Brain pericyte (primary cell): ENCODE measurements at regions not wholly inside any gene's neighbourhood (a gene's known extent, or its start where the extent isn't known, plus 50 kb on each side); places are given as distances from the start of the nearest gene placed in this dataset.

Experiments
- DNase-seq: peaks from one replicate; pipeline ENCODE4 v3.0.0-alpha.2; 2012; ENCODE audit warnings: low read depth, low spot score

DNA sequence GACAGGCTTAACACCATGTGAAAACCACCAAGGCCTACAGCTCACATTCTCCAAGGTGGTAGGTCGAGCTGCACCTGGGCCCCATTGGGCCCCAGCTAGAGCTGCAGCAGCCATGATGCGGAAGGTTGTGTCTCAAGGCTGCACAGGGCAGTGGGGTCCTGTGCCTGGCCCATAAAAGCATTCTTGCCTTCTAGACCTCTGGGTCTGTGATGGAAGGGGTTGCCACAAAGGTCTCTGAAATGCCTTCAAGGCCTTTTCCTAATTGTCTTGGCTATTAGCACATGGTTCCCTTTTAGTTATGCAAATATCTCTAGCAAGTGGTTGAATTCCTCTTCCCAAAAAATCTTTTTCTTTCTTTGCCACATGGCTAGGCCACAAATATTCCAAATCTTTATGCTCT, 52.5 kb upstream of the C11orf58 start:
- no peak for DNase-seq

- DNase-seq = no peak
Observed at GRCh38 chr11:16678466-16679116, 59.9 kb upstream of the C11orf58 start.

DNA sequence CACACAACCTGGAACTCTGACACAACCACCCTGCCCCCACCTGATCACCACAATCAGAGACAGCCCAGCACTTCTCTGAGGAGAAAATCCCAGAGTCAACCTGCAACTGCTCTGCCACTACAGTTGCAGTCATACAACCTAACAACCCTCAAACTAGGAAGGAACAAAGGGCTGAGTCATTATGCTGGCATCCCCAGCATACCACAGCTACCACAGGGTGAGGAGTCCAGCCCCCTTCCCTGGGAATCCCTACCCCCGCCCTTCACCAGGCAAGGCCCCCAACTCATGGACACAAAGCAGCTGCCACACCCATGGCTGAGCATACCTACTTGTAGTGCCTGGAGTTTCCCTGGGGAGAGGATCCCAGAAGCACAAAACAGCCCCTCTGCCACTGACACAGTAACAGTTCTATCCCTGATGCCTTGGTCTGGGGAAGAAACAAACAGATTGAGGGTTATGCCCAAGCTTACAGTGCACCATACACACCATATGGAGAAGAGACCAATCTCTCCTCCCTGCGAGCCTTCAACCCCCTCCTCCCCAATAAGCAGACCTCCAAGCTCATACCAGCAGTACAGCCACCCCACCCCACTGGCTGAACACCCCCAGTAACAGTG, 68.5 kb upstream of the C11orf58 start:
- no peak for DNase-seq

GRCh38 chr11:16632295-16633200, 105.9 kb upstream of the C11orf58 start:
- no peak for DNase-seq

GRCh38 chr11:16630651-16631050, 107.8 kb upstream of the C11orf58 start:
- no peak for DNase-seq

DNA sequence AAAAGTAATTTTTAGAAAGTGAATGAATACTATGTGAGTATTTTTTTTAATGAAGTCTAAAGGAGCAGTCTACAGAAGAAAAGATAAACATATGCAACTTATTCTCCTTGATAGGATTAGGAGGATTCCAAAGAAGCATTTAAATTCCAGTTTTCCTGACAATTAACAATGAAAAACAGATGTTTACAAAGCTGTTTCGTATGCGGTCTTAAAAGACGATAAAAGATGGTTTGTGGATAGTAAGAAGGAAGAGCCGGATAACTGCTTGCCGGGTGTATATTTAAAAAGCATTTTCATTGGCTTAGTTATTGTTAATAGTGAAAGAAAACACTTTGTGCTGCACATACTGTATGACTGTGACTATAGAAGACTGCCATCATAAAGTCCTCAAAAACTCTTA, 120.0 kb upstream of the C11orf58 start:
- DNase-seq = no peak

DNA sequence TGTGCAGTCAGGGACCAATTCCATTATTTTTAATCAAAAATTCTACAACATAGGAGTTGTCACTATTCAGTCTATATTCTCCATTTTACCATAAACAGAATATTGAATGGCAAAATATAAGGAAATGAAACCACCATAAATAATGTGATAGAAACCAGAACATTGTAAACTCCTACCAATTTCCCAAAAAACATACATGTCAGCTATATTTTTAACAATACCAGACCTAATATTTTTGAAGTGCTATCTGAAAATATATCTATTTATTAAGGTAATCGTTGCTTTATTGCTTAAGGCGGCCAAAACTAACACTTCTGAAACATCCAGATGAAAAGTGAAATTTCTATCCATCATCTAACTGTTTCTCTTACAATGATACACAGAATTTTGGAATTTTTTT, 123.0 kb upstream of the C11orf58 start:
- DNase-seq = no peak

- DNase-seq = no peak
Observed at GRCh38 chr11:16613512-16614381, 124.7 kb upstream of the C11orf58 start.

DNA sequence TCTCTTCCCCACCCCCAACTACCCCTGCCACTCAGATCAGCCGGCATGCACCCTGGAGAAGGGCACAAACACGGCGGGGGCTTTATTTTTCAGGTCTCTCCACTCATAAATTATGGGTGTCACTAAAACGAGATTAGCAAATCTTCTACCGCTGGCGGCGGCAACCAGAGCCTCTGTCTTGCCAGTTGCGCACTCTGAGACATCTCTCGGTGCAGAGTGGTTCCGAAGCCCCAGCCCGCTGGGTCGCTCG, 125.3 kb upstream of the C11orf58 start:
- no peak for DNase-seq

DNA sequence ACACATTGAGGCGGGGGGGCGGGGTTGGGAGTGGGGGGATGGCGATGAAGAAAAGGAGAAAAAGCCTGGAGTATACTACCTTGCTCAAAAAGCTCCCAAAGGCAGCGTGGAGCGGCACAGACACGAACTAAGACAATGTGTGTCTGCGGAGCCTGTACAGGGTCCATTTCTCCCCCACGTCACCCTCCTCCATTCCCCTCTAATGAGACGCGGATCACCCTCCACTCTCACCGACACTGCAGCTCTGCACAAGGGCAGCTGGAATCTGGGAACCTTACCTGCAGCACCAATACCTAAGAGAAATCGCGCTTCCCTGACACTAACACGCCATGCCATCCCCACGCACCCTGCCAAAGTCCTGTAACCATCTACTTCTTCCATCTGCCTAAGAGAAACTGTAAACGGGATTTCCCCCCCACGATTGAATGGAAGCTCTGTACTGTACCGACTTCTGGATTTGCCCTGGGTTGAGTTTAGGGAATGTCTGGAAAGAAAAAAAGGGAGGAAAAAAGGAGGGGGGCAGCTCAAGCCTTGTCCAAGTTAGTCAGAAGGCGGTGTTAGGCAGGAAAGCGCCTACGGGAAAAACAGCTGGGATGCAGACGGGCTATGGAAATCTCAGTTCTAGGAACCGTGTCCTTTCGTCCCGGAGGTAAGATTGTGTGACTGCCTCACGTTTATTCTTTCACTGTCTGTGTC, 125.7 kb upstream of the C11orf58 start:
- DNase-seq = no peak

DNA sequence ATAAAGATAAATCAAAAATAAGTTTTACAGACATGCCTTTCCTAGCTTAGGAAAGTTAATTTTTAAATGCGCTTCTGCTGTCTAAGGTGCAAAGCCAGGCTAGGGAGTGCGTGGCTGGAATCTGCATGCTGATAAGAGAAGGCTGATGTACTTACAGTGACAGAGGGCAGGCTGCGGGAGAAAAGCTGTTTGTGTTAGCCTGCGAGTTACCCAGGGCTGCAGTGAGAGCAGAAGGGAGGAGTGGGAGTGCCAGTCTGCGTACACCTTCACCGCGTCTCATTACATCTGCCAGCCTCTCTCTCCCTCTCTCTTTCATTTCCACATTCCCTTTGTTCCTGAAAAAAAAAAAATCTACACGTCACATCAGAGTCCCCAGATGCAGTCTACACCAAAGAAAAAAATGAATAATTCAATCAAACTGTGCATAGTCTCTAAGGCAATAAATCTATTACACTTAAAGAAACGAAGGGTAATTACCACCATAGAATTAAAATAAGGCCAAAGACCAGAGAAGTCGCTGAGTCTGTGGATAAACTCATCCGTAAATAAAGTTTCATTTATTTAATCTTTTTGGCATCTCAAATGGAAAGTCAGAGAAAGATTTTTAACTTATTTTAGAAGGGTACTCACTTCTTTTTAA, 126.4 kb upstream of the C11orf58 start:
- DNase-seq = no peak

- DNase-seq = no peak
Observed at GRCh38 chr11:16611401-16611921, 127.0 kb upstream of the C11orf58 start.

GRCh38 chr11:16610738-16611388, 127.6 kb upstream of the C11orf58 start:
- no peak for DNase-seq

GRCh38 chr11:16610213-16610737, 128.2 kb upstream of the C11orf58 start:
- no peak for DNase-seq

DNA sequence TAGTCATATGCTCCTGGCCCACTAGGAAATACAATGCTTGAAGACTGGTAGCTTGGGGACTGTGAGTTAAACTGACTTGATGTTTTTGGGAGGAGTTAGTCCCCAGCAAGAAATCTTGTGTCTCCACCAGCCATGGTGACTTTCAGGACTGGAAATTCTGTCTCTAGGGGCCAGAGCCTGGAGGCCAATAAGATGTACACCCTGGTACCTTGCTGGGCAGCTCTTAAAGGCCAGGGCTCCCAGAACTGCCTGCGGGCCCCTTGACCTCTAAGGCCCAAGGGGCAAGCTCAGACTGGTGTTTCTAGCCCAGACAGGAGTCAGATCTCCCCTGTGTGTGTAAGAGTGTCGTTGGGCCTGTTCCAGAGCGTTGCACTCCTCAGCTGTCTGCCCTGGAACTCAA, 128.7 kb upstream of the C11orf58 start:
- DNase-seq = no peak

DNA sequence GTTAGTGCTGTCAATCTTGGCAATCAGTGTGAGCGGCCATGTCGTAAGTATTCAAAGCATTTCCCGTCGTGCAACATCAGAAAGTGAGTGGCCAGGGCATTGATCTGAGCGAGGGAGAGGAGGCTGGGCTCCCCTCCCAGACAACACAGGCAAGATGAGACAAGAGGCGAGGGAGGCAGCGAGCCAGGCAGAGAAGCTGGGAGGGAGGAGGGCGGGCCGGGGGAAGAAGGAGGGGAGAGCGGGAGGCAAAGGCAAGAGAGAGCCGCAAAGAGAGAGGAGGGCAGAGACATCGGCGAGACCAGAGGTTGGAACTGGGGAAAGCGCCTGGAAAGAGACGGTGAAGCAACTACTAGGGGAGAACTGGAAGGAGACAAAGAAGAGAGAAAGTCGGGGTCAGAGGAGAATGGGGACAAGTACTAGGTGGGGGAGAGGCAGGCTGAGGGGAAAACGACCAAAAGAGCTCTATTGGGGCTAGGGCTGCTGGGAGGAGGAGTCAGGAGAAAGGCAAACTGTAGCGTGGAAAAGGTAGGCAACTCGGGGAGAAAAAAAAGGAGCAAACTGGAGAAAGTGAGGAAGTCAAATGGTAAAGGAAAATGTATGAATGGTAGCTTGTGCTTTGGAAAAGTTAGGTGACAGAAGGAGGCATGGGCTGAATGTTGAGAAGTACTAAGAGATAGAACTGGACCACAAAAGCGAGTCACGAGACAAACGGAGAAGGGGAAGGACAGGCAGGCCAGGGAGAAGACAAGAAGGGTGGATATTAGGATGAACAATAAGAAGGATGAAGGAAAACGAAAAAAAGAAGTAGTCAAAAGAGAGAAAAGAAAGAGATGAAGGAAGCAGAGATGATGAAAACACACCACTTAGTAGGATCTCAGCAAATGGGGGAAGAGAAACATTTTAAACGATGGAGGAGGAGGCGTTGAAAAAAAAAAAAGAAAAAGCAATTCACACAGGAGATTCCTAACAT, 130.5 kb upstream of the C11orf58 start:
- no peak for DNase-seq

GRCh38 chr11:16606784-16607674, 131.4 kb upstream of the C11orf58 start:
- DNase-seq = no peak
